ENCODE measurements at regions not wholly inside any gene's neighbourhood (a gene's known extent, or its start where the extent isn't known, plus 50 kb on each side); places are given as distances from the start of the nearest gene placed in this dataset.
"Not testable (repeated sequence)": the region's sequence is repeated elsewhere in the genome, so short reads cannot be mapped to it uniquely, and the experiment has no call there.

- no peak for DNase-seq
Measured at GRCh38 chr12:88868050-88868449, 287.8 kb upstream of the KITLG start.

- DNase-seq = no peak
Measured at GRCh38 chr12:88867510-88867909, 287.2 kb upstream of the KITLG start.

- DNase-seq = no peak
Measured at GRCh38 chr12:88866881-88867280, 286.6 kb upstream of the KITLG start.

GRCh38 chr12:88865537-88865936 is 285.3 kb upstream of the KITLG start:
- DNase-seq = no peak

- DNase-seq = no peak
Measured at GRCh38 chr12:88860851-88861250, 280.6 kb upstream of the KITLG start.

- DNase-seq = no peak
Measured at GRCh38 chr12:88856201-88856600, 275.9 kb upstream of the KITLG start.

GRCh38 chr12:88855301-88855700 is 275.0 kb upstream of the KITLG start:
- DNase-seq = no peak

GRCh38 chr12:88854260-88854659 is 274.0 kb upstream of the KITLG start:
- no peak for DNase-seq

- DNase-seq = not testable (repeated sequence)
Measured at GRCh38 chr12:88847246-88847645, 267.0 kb upstream of the KITLG start.

GRCh38 chr12:88844426-88844825 is 264.2 kb upstream of the KITLG start:
- DNase-seq = no peak

GRCh38 chr12:88842314-88842713 is 262.0 kb upstream of the KITLG start:
- no peak for DNase-seq

GRCh38 chr12:88839486-88839885 is 259.2 kb upstream of the KITLG start:
- no peak for DNase-seq

GRCh38 chr12:88836156-88836555 is 255.9 kb upstream of the KITLG start:
- no peak for DNase-seq

- no peak for DNase-seq
Measured at GRCh38 chr12:88834226-88834625, 254.0 kb upstream of the KITLG start.

GRCh38 chr12:88833641-88834116 is 253.4 kb upstream of the KITLG start:
- DNase-seq = no peak

- DNase-seq = not testable (repeated sequence)
Measured at GRCh38 chr12:88828537-88828936, 248.3 kb upstream of the KITLG start.

GRCh38 chr12:88820012-88820411 is 239.7 kb upstream of the KITLG start:
- no peak for DNase-seq

GRCh38 chr12:88816201-88816600 is 235.9 kb upstream of the KITLG start:
- DNase-seq = no peak

- DNase-seq = no peak
Measured at GRCh38 chr12:88814779-88815178, 234.5 kb upstream of the KITLG start.

GRCh38 chr12:88812610-88813009 is 232.3 kb upstream of the KITLG start:
- DNase-seq = no peak

- DNase-seq = no peak
Measured at GRCh38 chr12:88810806-88811205, 230.5 kb upstream of the KITLG start.

- not testable (repeated sequence) for DNase-seq
Measured at GRCh38 chr12:88809841-88810240, 229.6 kb upstream of the KITLG start.

- no peak for DNase-seq
Measured at GRCh38 chr12:88805692-88806091, 225.4 kb upstream of the KITLG start.

- DNase-seq = no peak
Measured at GRCh38 chr12:88805286-88805685, 225.0 kb upstream of the KITLG start.

- no peak for DNase-seq
Measured at GRCh38 chr12:88802096-88802706, 221.9 kb upstream of the KITLG start.

Measured in NCI-H510A (cell line).